Dermis blood vessel endothelial cell (primary cell): ENCODE measurements at regions not wholly inside any gene's neighbourhood (a gene's known extent, or its start where the extent isn't known, plus 50 kb on each side); places are given as distances from the start of the nearest gene placed in this dataset.

ENCODE experiments used
- DNase-seq: peaks from one replicate; pipeline ENCODE4 v3.0.0; 2010

DNA sequence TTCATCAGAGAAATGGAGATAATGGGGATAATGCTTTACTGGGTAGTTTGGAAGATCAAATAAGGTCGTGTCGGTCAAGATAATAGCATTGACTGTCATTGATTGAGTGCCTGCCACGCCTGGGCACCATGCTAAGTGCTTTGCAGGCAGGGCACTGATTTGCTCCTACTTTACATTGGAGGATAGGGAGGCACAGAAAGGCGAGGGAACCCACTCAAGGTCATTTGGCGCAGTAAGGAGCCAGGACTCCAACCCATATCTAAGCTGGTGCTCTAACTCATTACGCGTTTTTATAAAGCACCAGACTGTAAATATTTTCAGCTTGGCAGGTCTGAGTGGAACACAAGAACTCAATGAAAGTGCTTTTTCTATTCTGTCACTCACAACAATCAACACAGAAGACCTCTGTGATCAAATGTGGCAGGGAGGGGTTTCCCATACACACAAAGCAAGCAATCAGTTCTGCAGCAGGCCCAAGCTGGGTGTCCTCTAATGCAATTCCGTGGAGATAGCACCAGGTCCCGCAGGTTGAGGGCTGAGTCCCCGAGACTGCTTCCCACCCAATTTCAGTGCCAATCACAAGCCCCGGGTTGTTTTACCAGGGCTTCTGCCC is 373.6 kb downstream of the CDH26 start:
- DNase-seq = no peak

DNA sequence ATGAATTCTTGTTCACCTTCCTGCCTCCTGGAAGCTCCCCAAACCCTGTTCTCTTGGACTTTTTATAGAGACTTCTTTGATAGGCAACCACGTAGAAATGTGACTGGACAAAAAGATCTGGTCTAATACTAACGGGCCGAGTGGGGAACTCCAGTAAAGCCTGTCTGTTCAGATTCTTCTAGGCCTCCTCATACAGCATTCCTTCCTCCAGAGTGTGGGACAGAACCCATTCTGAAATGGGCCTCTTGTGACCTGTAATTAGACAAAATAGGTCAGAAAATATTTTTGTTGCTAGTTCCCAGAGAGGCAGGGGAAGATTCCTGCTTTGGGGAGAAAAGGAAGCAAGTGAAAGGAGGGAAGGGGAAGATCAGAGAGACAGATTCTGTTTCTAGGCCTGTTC is 374.3 kb downstream of the CDH26 start:
- DNase-seq = no peak

DNA sequence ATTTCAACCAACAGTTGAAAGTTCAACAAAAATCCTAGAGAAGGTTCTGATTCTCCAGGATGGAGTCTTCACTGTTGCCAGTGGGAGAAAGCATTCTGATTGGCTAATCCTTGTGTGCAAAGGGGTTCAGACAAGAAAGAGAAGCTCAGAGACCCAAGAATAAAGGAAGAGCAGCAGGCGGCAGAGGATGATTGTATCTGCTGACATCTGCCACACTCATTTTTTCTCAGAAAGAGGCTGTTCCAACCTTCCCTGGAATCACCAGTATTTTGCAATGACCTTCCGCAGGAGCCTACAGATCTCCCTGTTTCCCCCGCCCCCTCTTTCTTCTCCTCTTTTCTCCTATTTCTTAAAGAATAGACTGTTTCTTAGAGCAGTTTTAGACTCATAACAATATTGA is 376.7 kb downstream of the CDH26 start:
- no peak for DNase-seq

DNA sequence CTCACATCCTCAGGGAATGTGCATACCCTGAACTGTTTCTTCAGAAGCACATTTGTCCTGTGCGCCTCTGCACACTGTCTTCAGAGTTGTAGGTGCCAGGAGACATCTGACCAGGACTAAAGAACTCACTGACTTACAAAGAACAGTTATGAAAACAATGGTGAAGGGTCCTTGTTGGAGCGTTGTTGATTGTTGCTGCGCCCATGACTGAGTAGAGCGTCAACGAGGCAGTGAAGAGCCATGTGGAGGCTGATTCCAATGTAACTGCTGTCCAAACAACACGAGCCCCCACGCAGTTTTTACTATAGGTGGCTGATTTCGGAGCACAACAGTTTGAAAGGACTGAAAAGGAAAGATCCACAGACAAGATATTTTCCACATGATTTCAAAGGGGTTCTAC is 380.3 kb downstream of the CDH26 start:
- no peak for DNase-seq

DNA sequence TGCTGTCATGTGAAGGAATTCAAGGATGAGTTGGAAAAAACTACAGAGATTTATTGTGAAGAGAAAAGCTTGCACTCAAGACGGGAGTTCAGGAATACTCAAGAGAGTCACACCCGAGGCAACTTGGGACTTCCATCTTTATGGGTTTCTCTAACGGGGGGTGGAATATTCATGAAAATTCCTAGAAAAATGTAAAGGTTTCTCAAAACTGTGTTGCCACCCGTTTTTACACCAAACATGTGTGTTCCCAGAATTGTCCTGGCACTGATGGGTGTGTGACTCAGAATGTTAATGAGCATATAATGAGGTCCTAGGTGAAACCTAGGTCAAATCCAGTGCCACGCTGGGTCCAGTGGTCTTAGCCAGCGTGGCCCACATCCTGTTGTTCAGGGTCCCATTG is 381.5 kb downstream of the CDH26 start:
- DNase-seq = no peak

DNA sequence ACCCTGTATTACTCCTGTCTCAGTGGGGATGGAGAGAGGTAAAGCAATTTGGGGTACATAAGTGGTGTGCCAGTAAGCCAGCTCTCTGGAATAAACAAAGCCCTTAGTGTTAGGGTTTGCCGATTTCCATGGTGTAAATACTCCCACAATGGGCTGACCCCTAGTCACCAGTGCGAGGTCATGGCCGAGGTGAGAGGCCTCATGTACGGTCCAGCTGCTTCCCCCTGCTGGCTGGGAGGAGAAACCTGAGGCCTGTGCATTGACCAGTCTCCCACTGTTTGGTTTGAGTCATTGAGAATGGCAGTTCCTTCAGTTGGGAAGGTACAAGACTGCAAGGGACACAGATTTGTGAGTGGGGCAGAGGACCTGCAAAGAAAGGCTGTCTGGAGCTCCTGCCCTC is 382.0 kb downstream of the CDH26 start:
- no peak for DNase-seq

DNA sequence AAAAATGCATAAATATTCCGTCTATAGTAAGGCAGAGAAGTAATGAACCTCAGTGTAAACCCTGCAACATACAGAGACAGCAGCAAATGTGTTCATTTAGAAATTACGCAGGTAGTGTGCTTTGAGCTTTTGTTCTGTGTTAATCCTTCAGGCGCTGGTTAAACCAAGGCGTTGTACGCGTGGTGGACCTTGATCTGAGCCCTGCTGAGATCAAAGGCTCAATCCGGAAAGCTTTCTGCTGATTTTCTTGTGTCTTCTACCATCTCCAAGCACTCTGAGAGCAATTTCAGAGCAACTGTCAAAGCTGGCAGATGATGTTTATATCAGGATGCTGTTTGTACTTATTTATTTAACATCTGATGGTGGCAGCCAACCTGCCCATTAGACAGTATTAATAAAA is 382.8 kb downstream of the CDH26 start:
- no peak for DNase-seq

DNA sequence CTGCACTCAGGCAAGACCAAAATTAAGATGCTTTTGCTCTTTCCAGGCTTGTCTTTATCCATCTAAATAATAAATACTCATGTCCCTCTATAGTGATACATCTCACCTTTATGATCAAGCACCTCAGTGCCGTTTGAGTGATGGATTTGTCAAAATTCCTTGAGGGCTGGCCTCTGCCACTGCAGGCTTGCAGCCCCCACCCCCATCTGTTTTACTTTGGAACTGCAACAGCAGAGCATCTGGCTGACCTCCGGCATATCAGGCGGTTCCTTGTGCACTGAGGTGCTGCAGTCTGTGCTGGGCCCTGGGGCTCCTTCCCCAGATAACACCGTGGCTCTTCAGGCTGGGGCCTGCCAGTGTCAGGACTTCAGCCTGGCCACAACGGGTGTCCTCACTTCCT is 386.9 kb downstream of the CDH26 start:
- no peak for DNase-seq

DNA sequence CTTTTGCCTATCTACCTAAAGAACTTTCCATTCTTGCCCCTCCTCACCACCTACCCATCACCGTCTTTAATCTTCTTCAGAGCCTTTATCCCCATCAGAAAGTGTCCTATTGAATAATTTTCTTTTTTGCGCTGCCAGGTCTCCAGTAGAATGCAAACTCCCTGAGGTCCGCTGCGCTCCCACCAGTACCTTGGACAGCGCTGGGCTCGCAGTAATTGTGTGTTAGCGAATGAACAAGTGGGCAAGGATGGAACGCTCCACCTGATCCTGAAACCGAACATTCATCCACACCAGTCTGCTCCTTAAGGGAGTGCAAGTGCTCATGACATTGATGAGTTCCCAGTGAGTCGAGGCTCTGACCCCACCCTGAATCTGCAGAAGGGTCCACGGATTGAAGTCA is 391.2 kb downstream of the CDH26 start:
- no peak for DNase-seq

DNA sequence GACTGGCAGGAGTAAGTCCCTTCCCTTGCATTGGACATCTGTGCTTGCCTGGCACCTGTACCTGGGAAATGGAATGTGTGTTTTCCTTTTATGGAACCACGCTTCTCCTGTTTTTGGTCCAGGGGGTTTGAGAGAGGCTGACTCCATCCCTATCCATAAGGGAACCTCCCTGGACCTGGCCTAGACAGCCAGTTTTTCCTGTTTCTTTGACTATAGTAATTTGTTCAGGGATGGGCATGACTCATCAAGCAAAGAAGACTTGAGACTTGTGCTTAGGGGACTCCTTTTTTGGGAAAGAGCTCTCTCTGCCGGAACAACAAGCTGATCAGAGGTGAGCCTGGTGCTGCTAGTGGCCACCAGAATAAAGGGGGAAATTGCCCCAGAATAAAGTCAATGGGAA is 393.8 kb downstream of the CDH26 start:
- no peak for DNase-seq

DNA sequence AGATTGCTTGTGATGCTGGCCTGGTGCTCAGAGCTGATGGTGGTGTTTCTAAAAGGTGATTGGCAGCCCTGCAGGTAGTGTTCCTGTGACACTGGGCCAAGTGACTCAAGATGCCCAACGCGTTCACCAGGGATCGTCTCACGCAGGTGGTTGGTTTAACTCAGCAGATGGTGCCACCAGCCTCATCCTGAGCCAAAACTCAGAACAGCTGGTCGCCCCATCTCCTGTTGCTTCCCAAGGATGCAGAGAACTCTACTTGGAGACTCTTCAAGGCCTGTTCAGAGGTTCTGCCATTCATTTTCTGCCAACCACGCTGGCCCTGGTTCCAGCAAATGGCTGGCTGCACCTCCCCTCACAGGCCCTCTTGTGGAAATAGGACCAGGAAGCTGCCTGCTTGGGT is 394.4 kb downstream of the CDH26 start:
- no peak for DNase-seq

DNA sequence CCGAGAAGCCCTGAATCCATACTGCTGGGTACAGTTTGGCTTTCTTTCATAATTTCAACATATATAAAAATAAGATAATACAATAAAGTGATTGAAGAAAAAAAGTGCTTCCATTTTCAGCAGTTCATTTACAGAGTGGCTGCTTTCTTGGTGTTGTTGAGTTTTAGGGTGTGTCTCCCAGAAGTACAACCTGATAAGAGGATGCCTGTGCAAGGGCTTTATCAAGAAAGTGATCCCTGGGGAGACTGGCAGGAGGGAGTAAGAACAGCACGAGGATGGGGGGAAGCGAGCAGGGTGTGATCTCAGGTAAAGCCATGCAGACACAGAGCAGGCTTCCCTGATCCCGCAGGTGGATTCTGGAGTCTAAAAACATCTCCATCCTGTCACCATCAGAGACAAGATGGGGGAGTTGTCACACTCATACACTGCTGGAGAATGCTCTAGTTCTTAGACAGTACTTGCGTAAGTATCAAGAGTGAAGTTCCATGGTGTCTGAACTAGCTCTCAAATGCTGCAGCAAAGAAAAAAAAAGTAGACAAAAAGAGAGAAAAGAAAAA is 395.9 kb downstream of the CDH26 start:
- no peak for DNase-seq

DNA sequence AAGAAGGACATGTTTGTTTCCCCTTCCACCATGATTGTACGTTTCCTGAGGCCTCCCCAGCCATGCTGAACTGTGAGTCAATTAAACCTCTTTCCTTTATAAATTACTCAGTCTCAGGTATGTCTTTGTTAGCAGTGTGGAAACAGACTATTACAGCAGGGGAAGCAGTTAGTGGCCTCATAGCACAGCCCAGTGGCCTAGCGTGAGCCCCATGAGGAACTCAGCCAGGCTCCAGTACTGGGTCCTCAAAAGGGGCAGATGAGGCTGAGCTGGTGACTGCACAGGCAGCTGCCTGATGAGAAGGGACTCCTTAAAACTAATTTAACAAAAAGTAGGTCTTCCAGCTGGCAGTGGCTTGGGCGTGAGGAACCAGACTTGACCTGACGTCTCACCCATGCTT is 399.9 kb downstream of the CDH26 start:
- no peak for DNase-seq

DNA sequence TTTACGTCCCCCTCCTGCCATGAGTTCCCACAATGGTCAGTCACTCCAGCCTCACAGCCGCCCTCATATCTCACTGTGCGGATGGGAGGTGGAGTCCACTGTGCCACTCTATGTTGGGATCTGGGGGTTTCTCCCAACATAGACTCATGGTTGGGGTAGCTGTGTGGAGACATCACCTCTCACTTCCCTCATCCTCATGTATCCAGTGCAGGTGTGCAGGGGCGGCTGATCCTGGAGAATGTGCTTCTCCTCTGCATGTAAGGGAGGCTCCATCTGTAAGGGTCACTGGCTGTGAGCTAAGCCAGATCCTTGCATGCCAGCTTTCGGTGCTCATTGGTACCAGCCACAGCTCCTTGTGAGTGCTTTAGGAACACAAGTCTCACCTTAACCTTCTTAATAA is 400.8 kb downstream of the CDH26 start:
- DNase-seq = no peak

DNA sequence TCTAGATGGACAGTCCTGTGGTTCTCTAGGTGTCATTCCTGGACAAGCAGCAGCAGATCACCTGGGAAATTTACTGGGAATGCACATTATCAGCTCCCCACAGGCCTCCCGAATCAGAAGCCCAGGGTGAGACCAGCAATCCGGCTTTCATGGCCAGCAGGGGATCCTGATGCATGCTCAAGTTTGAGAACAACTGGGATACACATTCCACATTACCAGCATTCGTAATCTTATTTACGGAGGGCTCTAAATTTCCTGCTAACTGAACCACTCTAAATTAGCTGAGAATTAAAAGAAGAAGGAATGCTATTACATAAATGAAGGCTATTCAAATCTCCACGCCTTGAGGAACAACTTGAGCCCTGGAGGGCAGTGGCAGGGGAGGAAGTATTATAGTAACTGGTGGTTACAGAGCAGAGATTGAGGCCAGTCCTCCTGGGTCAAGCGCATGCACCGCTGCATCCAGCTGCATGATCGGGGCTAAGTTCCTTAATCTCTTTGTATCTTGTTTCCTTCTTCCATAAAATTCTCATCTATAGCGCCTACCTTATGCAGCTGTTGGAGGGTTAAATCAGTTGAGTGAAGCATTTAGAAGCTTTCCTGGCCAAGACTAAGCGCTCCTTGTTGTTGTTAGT is 403.7 kb downstream of the CDH26 start:
- no peak for DNase-seq

DNA sequence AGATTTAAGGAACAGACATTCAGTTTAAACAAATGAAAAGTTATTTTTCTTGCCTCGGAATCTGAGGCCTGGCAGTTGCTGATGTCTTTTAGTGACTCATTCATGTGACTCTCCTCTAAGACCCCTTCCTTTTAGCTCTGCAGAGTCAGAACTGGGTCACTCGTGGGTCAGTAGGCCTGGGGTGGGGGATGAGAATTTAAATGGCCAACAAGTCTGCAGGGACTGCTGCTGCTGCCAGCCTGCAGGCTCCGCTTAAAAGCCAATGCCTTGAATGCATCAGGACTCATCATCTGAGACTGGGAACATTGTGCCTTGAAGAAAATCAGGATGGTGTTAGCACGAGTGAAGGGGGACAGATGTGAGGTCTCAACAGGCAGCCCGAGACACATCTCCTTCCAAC is 404.3 kb downstream of the CDH26 start:
- DNase-seq = no peak

DNA sequence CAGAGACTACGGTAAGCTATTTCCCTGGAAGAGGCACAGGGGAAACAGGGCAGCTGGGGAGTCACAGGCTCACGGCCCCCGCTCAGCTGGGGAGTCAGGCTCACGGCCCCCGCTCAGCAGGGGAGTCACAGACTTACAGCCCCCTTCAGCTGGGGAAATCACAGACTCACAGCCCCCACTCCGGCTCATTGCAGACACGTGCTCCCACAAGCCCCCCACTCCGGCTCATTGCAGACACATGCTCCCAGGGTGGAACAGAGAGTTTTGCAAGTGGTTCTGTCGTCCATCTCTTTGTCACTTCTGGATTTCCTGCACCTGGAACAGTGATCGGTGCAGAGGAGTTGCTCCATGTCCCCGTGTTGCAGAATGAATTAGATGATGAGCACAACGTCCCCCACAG is 405.5 kb downstream of the CDH26 start:
- no peak for DNase-seq

DNA sequence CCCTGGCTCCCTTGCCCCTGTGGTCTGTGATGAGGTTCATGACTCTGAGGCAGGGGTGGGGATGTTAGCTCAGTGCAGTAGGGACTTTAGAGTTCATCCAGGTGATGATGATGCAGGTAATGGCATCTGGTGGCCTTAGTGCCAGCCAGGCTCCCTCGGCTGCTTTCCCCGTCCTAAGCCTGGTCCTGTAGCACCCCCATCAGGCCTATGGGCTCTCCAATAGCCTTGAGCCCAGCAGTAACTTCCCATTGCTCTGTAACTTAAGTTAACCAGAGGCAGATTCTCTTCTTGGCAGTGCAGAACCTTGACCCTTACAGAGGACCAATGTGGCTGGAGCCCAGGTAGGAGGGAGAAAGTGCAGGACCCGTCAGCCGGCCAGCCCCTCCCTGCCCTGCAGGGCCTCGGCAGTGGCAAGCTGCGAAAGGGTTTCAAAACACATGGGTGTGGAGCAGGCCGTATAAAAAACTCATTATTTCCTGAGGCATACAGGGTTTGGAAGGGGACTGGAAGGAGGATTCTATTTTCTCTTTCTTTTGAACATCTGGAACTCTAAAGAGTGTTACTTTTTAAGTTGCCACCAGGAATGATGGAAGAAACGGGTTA is 406.9 kb downstream of the CDH26 start:
- no peak for DNase-seq

DNA sequence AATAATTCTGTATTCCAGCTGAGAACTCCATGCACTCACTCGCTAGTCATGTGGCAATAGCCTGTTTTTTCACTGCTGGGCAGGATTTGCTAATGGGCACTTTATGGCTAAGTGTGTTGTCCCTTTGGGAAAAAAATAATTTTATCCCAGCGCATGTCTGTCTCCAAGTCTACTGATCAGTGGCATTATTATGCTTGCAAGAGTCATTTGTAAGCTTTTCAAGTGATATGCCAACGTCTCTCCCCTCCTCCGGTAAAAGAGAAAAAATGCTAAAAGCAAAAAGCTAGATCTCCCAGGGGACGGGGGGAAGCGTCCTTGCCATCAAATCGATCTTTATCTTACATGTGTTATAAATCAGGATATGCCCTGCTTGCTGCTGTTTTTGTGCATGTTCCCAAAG is 407.7 kb downstream of the CDH26 start:
- DNase-seq = no peak

DNA sequence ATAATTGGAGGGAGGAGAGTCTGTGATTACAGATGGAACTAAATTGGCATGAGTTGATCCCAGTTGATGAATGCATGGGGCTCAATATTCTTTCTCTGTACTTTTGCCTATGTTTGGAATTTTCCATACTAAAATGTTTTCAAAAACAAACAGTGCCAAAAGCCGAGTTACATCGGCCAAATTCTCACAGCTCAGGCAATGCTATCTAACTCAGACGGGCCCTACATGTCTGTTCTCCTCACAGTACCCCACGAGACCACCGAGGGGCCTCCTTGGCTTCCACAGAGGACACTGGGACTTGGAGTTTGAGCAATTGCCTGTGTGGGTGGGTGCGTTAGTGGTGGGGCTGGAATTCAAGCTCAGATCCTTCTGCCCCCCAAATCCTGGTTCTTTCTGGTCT is 413.2 kb downstream of the CDH26 start:
- no peak for DNase-seq

DNA sequence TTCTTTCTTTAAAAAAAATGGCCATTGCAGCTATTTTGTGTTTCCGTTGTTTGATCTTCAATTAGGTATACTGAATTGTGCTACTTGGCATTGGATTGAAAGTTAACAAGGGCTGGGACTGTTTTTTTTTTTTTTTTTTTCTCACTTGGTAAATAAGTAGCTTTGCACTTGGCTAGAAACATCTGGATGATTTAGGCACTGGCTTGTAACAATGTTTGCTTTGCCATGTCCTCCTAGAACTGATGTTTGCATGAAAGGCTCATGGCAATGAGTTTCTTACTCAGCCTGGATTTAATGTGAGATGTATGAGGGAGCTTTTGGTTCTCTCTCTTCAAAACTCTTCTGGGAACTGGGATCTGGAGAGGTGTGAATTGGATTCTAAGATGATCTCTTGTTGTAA is 414.1 kb downstream of the CDH26 start:
- no peak for DNase-seq

DNA sequence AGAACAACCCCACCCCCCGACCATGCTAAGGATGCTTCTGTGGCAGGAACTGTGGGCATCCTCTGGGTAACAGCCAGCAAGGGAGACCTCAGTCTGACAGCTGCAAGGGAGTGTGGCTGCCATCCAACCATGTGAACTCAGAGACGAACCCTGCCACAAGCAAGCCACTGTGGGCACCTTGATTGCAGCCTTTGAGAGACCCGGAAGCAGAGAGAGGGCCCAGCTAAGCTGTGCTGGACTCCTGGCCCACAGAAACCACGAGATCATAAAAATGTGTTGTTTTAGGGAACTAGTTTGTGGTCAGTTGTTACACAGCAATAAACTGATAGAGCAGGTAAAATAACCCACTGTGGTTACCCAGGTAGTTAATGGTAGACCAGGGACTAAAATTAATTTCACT is 414.6 kb downstream of the CDH26 start:
- DNase-seq = no peak

DNA sequence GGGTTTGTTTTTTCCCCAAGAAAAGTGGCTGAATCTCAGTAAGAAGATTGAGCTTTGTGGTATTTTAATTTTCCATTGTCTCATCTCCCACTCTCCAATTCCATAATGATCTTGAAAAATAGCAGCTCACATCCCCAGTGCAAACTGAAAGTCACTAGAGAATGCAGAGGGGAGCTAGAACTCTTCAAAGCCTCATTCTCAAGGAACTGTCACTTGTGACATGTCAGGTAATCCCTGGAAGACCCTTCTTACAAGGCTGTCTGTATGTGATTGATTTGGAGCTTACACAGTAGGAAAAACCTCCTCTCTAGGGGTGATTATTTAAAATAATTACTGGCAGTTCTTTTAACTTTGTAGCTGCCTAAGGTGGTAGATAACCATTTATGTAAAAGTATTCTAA is 420.4 kb downstream of the CDH26 start:
- no peak for DNase-seq

DNA sequence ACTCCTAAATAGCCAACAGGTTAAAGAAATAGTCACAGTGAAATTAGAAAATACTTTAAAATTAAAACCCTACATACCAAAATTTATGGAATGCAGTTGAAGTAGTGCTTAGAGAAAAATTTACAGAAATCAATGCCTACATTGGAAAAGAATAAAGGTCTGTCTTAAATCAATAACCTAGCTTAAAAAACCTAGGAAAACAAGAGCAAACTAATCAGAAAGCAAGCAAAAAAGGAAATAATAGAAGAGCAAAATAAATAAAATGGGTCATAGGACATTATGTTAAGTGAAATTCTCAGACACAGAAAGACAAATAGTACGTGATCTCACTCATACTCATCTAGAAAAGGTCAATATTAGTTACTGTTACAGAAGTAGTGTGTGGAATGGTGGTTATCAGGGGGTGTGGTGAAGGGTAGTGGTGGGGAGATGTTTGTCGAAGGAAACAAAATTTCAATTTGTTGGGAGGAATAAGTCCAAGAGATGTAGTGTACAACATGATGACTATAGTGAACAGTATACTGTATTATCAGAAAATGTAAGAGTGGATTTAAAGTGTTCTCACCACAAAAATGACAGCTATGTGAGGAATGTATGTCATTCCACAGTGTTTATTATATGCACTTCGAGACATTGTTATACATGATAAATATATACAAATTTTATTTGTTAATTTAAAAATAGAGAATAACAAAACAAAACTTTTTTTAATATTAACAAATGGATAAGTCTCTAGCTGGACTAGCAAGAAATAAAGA is 423.6 kb downstream of the CDH26 start:
- DNase-seq = no peak
